Left renal pelvis (tissue), 4 donors: ENCODE measurements at regions not wholly inside any gene's neighbourhood (a gene's known extent, or its start where the extent isn't known, plus 50 kb on each side); places are given as distances from the start of the nearest gene placed in this dataset.
"Not testable (repeated sequence)": the region's sequence is repeated elsewhere in the genome, so short reads cannot be mapped to it uniquely, and the experiment has no call there.

Experiments used
- DNase-seq, 4 donors: peaks; one replicate each; pipeline ENCODE4 v3.0.0-alpha.2; 2013; ENCODE audit warnings: low read depth in 4 of 4, low spot score in 3 of 4

DNA sequence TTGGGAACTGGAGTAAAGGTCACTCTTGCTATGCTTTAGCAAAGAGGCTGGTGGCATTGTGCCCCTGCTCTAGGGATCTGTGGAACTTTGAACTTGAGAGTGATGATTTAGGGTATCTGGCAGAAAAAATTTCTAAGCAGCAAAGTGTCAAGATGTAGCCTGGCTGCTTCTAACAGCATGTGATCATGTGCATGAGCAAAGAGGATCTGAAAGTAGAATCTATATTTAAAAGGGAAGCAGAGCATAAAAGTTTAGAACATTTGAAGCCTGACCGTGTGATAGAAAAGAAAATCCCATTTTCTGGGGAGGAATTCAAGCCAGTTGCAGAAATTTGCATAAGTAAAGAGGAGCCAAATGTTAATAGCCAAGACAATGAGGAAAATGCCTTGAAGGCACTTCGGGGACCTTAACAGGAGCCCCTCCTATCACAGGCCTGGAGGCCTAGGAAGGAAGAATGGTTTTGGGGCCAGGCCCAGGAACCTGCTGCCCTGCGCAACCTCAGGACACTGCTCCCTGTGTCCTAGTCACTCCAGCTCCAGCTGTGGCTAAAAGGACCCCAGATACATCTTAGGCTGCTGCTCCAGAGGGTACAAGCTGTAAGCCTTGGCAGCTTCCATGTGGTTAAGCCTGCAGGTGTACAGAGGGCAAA lies 212.2 kb upstream of the LINGO1 start:
- DNase-seq: no peak

DNA sequence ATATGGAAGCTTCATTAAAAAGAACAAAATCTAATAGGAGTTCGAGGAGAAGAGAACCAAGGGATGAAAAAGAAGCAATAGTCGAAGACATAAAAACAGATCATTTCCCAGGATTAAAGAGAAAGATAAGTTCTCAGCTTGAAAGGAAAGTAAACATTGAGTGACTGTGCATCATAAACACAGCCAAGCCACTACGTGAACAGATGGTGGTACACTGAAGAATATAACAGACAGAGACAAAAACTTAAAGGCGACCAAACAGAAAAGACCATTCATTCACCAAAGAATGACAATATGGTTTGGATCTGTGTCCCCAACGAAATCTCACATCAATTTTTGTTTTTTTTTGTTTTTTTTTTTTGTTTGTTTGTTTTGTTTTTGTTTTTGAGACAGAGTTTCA lies 210.8 kb upstream of the LINGO1 start:
- DNase-seq: no peak

DNA sequence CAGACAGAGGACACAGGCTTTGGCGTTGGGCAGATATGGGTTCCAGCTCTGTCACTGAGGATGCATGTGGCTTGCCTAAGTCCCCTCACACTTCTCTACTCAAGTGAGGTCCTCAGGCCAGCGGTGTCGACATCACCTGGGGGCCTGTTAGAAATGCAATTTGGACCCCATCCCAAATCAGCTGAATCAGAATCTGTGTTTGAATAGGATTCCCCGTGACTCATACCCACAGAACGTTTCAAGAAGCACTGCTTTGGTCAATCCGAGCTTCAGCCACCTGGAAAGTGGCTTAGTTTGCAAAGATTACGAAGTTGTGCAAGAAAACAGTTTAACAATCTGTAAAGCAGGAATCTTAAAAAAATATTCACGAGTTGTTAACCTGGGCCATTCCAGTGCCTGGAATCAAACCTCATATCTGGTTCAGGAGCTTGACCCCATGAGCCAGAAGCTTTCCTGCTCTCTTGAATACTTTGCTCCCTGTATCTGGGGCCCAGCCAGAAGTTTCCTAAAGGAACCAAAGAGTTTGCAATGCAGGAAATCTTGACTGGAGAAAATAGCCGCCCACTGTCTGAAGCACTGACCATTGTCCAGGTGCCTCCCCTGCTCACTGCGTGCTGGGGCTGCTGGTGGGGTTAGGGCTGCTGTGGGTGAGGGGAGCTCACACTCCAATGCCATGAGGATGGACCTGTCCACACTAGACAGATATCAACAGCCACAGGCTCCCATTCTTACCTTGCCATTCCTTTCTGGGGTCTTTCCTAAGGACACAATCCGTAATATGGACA lies 208.5 kb upstream of the LINGO1 start:
- DNase-seq: no peak

DNA sequence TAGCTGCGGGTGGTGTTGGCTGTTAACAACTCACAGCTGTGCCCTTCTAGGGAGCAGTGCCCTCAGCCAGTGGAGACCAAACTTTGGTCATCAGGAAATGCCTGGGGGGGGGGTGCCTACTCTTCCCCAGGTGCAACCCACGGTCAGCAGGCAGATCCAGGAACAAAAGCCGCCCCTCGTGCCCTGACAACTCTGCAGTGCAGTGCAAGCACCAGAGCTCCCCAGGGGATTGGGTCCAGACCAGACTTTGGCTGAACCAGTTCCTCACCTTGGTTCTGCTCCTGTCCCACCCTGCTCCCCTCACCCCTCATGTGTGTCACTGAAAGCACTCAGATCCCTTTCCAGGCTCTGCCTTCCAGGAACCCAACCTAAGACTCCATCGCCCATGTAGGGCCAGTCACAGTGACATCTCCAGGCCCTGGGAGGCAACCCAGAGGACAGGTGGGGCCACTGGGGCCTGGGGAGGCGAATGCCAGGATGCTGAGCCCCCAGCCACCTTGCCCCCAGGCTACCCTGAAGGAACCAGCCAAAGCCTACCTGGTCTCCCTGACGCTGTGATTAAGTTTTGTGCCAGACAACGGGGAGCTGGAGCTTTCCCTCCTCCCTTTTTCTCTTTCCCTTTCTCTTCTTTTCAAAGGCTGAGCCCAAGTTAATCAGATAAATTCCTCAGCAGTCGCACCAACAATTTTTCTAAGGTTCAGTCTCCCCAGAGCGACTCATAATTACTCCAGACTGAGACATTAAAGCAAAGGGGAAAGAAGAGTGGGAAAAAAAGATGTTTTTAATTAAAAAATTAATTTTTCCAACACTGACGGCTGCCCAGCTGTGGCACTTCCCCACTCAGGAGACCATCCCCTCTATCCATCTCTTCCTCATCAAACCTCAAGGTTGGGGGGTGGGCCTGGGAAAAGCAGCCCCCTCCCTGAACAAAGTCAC lies 207.5 kb upstream of the LINGO1 start:
- no peak for DNase-seq

- DNase-seq: no peak
These were observed 206.7 kb upstream of the LINGO1 start for GRCh38 chr15:77839456-77839855.

- DNase-seq: no peak
These were observed 205.9 kb upstream of the LINGO1 start for GRCh38 chr15:77838595-77838994.

GRCh38 chr15:77838061-77838460 lies 205.3 kb upstream of the LINGO1 start:
- no peak for DNase-seq

DNA sequence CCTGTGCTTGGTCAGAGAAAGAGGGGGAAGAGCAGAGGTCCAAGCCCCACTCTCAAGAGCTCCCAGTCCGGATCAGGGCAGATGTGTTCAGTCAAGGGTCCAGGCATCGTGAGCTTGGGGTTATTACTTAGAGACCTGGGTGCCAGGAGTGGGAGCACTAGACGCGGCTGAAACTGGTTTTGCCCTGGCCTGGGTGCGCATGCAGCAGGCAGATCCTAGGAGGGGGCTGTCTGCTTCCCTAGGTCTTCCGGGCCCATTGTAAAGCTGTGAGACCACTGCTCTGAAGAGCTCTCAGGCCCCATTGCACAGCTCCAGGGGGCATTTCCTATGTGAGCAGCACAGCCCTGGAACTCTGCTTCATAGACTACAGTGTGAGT lies 204.9 kb upstream of the LINGO1 start:
- no peak for DNase-seq

GRCh38 chr15:77836906-77837648 lies 204.4 kb upstream of the LINGO1 start:
- DNase-seq: no peak

- no peak for DNase-seq
These were observed 203.5 kb upstream of the LINGO1 start for GRCh38 chr15:77836121-77836692.

DNA sequence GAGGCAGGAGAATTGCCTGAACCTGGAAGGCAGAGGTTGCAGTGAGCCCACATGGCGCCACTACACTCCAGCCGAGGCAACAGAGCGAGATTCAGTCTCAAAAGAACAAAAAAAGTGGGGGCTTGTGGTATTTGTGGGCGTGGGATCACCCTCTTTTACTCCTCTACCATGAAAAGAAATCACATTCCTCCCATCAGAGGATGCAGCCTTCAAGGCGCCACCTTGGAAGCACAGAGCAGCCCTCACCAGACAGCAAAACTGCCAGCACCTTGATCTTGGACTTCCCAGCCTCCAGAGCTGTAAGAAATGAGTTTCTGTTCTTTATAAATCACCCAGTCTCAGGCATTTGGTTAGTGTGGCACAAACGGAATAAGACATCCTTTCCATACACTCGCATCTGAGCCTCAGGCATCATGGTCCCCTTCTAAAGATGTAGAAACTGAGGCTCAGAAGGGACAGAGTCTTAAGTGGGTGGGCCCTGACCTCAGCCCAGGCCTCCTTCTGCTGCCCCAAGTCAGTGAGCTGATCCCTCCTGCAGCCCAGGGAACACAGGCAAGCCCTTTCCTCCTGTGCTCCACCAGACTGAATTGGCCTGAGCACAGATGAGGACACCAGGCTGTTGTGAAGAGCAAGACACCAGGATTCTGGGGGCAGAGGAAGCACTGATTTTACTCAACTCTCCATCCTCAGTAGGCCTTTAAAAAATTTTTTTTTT lies 201.7 kb upstream of the LINGO1 start:
- no peak for DNase-seq

GRCh38 chr15:77832874-77833273 lies 200.2 kb upstream of the LINGO1 start:
- DNase-seq: no peak

DNA sequence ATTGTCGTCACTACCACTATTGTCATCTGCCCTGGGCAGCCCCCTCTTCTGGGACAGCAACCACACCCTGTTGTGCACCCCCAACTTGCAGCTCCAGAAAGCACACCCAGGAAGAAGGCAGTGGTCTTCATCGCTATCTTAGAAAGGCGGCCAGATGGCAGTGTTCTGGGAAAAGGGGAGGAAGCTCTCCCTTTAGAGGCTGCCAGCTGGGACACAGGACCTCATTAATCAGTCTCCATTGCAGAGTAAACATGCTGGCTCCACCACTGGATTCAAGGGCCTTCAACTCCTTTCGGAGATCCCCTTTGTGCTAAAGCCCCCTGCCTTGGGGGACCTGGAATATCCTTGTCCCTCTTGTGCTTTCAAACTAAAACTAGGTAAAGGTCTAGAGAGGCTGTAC lies 199.3 kb upstream of the LINGO1 start:
- DNase-seq: no peak

GRCh38 chr15:77830051-77830468 lies 197.3 kb upstream of the LINGO1 start:
- no peak for DNase-seq

GRCh38 chr15:77829331-77829730 lies 196.6 kb upstream of the LINGO1 start:
- not testable (repeated sequence) for DNase-seq

GRCh38 chr15:77827860-77828259 lies 195.1 kb upstream of the LINGO1 start:
- DNase-seq: no peak

DNA sequence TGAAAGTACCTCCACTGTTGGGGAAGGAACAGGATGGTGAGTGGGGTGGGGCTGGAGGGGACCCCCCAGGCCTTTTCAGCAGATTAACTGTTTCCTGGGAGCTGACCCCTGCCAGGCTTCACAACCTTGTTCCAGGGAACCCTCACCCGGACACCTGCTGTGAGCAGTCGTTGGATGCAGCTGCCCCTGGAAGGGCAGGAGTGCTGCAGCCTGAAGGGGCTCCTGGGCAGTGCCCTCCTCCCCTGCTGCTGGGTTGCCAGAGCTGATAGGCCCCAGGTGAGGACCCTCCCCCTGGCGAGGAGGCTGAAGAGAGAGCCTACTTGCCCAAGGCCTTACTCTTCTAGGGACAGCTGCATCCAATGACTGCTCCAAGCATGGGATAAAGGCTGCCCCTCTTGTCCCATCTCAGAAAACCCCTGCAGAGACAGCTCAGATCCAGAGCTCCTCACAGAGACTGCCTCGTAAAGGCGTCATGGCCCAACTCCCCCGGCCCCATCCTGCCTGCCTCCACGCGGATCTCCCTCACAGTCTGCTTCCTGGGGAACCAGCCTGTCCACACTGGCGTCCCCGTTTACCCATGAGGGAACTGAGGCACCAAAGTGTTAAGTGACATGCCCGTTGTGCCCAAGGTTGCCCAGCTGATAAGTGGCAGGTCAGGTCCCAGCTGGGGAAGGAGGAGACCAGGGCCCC lies 193.4 kb upstream of the LINGO1 start:
- DNase-seq: no peak

DNA sequence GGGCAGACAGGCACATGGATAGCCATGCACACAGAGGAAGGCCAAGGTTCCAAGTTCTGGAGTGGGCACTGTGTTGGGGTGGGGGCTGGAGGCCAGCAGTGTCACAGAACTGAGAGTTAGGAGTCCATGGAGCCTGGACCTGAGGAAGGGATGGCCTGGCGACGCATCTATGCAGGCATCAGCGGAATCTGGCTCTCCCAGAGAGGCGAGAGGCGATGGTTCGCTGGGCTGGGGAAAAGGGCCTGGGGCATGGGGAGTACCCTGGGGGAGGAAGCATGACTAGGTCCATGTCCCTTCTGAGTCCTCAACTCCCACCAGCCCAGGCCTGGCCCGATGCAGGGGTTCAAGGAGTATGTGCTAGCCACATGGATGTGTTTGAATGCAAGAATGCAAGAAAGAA lies 192.8 kb upstream of the LINGO1 start:
- no peak for DNase-seq

DNA sequence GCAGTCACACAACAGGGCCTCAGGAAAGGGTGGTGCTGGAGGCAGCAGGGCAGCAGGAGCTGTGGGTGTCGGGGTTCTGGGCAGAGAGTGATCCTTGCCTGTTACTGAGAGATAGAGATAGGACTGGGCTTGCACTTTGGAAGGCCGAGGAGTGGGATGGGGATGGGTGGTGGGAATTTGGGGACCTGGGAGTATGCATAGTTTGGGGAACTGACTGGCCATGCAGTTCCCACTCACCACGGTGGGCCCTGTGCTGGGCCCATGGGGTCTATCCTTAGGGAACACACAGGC lies 192.5 kb upstream of the LINGO1 start:
- DNase-seq: no peak
